ENCODE measurements at regions not wholly inside any gene's neighbourhood (a gene's known extent, or its start where the extent isn't known, plus 50 kb on each side); places are given as distances from the start of the nearest gene placed in this dataset.

DNA sequence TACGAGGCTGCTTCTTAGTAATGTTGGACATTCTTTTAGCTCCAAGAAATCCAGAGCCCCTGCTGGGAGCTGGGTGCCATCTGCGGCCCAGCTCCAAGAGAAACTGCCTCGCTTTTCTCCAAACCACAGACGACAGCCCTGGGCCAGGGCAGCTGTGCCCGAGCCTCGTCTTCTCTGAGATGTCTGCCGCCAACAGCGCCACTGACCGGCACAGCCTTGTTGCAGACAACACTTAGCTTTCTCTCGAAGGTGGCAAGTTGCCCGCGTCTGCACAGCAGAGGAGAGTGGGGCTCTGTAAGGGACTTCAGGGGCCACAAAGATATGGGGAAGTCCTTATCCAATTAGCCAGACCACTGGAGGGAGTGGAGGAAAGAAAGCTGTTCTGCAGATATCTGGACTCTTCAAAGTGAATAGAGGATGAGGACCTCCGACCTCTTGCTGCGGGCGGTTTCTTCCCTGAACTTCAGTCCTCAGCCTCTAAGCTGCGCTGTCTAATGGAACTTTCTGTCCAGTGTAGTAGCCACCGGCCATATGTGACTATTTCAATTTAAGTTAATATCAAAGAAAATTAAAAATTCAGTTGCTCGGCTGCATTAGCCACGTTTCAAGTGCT is 63.9 kb upstream of the DISP3 start:
- TF ChIP-seq, protein P1, sequence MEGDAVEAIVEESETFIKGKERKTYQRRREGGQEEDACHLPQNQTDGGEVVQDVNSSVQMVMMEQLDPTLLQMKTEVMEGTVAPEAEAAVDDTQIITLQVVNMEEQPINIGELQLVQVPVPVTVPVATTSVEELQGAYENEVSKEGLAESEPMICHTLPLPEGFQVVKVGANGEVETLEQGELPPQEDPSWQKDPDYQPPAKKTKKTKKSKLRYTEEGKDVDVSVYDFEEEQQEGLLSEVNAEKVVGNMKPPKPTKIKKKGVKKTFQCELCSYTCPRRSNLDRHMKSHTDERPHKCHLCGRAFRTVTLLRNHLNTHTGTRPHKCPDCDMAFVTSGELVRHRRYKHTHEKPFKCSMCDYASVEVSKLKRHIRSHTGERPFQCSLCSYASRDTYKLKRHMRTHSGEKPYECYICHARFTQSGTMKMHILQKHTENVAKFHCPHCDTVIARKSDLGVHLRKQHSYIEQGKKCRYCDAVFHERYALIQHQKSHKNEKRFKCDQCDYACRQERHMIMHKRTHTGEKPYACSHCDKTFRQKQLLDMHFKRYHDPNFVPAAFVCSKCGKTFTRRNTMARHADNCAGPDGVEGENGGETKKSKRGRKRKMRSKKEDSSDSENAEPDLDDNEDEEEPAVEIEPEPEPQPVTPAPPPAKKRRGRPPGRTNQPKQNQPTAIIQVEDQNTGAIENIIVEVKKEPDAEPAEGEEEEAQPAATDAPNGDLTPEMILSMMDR (IDR thresholded peaks at IDR 0.05; ENCODE audit: low read depth, low read length, poor library complexity, severe bottlenecking), result no peak
- TF ChIP-seq EZH2phosphoT487 (IDR thresholded peaks at IDR 0.05; ENCODE audit: borderline replicate concordance, low read length), result no peak

Measured in DOHH2 (cell line).